ENCODE measurements at regions not wholly inside any gene's neighbourhood (a gene's known extent, or its start where the extent isn't known, plus 50 kb on each side); places are given as distances from the start of the nearest gene placed in this dataset.

- H3K18ac ChIP-seq (ENCODE audit: low read depth, low read length), result no peak overlapping the region
- no peak overlapping the region for H3K4me2 ChIP-seq (ENCODE audit: low read depth, low read length)
- H3K27me3 ChIP-seq (ENCODE audit: control insufficient read depth, insufficient read depth, low read length), result no peaks in the 10 kb centered on the region
- no CpG with 5 or more reads among the region's 2 CpGs for WGBS, 2 experiments (ENCODE audit: extremely low coverage in 2 of 2, insufficient read length in 1 of 2)
- no peaks in the 10 kb centered on the region for H3K9me1 ChIP-seq (ENCODE audit: insufficient read depth, low read length)
- no peak overlapping the region for H3K23ac ChIP-seq (ENCODE audit: low read depth, low read length)
- TF ChIP-seq NFE2L2 (IDR thresholded peaks at IDR 0.05; ENCODE audit: low read depth, low read length), result no peak
- TF ChIP-seq CEBPB (IDR thresholded peaks at IDR 0.05; ENCODE audit: low read depth, low read length), result no peak
- no peak for TF ChIP-seq MAZ (IDR thresholded peaks at IDR 0.05; ENCODE audit: borderline replicate concordance, low read depth, low read length)
- no peak overlapping the region for H2AK9ac ChIP-seq (replicated peaks; ENCODE audit: low read depth, low read length, poor library complexity)
- H3K9ac ChIP-seq (ENCODE audit: low read depth, low read length), result no peak overlapping the region
- H3K4me1 ChIP-seq (ENCODE audit: control insufficient read depth, insufficient read depth, low read length), result no peaks in the 10 kb centered on the region
- no peak overlapping the region for H3K27ac ChIP-seq (ENCODE audit: insufficient read depth, low read length)
- dilution Hi-C loops (cut with HindIII; ENCODE audit: low sequenced_read_pairs, unreplicated experiment) (no loop called here), in situ Hi-C loops (cut with MboI; ENCODE audit: low sequenced_read_pairs) (no loop called here), intact Hi-C loops (cut with micrococcal nuclease) (no loop called here)
- H3K36me3 ChIP-seq (ENCODE audit: control insufficient read depth, insufficient read depth, low read length), result no peaks in the 10 kb centered on the region
- H4K20me1 ChIP-seq (ENCODE audit: insufficient read depth, low read length), result no peaks in the 10 kb centered on the region
- no peak overlapping the region for H4K8ac ChIP-seq (ENCODE audit: low read depth in 2 of 2, low read length in 2 of 2)
- no peak overlapping the region for H2AK5ac ChIP-seq (ENCODE audit: low read depth, low read length)
- no peaks in the 10 kb centered on the region for H3K79me1 ChIP-seq (ENCODE audit: low read depth in 1 of 2, low read length in 2 of 2)
- H4K5ac ChIP-seq (ENCODE audit: low read depth, low read length), result no peak overlapping the region
- H2BK120ac ChIP-seq (ENCODE audit: low read depth, low read length), result no peak overlapping the region
- H4K91ac ChIP-seq (ENCODE audit: insufficient read depth, low read depth, low read length), result no peak overlapping the region
- H3K56ac ChIP-seq (ENCODE audit: extremely low read depth, insufficient read depth, low read length), result no peak overlapping the region
- no peak overlapping the region for H3K14ac ChIP-seq (replicated peaks; ENCODE audit: low read depth, low read length)
- ChIA-PET CTCF (no interaction called here), POLR2A (ENCODE audit: unreplicated experiment) (no interaction called here)
- H3K9me3 ChIP-seq (ENCODE audit: control insufficient read depth, insufficient read depth, low read length), result no peaks in the 10 kb centered on the region
- no peak overlapping the region for H2AFZ ChIP-seq (replicated peaks; ENCODE audit: low read length, poor library complexity)
- H2BK5ac ChIP-seq (ENCODE audit: low read depth, low read length, poor library complexity, severe bottlenecking), result no peak overlapping the region
- no peak overlapping the region for H3K4me3 ChIP-seq (ENCODE audit: insufficient read depth, low read depth, low read length)
- ATAC-seq (ENCODE audit: low read depth), result no peak
- H2BK20ac ChIP-seq (ENCODE audit: low read depth, low read length), result no peak overlapping the region
- H2BK15ac ChIP-seq (ENCODE audit: low read depth, low read length), result no peak overlapping the region
- BruUV-seq (replicated peaks), result no TSS peak
- H3K4ac ChIP-seq (ENCODE audit: low read depth, low read length), result no peak overlapping the region
- DNase-seq, result no peak
Observed at GRCh38 chr16:55265926-55266325, 58.1 kb upstream of the IRX6 start.

Data from IMR-90 (cell line).